ENCODE measurements at regions not wholly inside any gene's neighbourhood (a gene's known extent, or its start where the extent isn't known, plus 50 kb on each side); places are given as distances from the start of the nearest gene placed in this dataset.

GRCh38 chr13:111402441-111402840 lies 82.0 kb downstream of the TEX29 start:
- Mint-ChIP-seq H3K36me3 (ENCODE audit: low read depth) (no peaks in the 10 kb centered on the region), H3K27ac (no peak overlapping the region), H3K27me3 (no peaks in the 10 kb centered on the region), H3K4me1 (no peaks in the 10 kb centered on the region), H3K4me3 (no peak overlapping the region), H3K9me3 (no peaks in the 10 kb centered on the region)
- ChIA-PET POLR2A (no interaction called here), CTCF (no interaction called here)
- TF ChIP-seq CTCF (IDR thresholded peaks at IDR 0.05): no peak
- DNase-seq (no peak), ATAC-seq (ENCODE audit: low read depth) (no peak)
- intact Hi-C loops (cut with micrococcal nuclease): no loop called here

- Mint-ChIP-seq H3K27me3 (no peaks in the 10 kb centered on the region), H3K4me3 (no peak overlapping the region), H3K9me3 (no peaks in the 10 kb centered on the region), H3K27ac (no peak overlapping the region), H3K4me1 (no peaks in the 10 kb centered on the region), H3K36me3 (ENCODE audit: low read depth) (no peaks in the 10 kb centered on the region)
- intact Hi-C loops (cut with micrococcal nuclease): no loop called here
- ATAC-seq (ENCODE audit: low read depth) (no peak), DNase-seq (no peak)
- ChIA-PET POLR2A (no interaction called here), CTCF (no interaction called here)
- no peak for TF ChIP-seq CTCF (IDR thresholded peaks at IDR 0.05)
These were observed 82.8 kb downstream of the TEX29 start for GRCh38 chr13:111403266-111403665.

- intact Hi-C loops (cut with micrococcal nuclease): no loop called here
- no peaks in the 10 kb centered on the region for H3K4me1 Mint-ChIP-seq
- H3K36me3 Mint-ChIP-seq (ENCODE audit: low read depth): no peaks in the 10 kb centered on the region
- ChIA-PET CTCF (no interaction called here), POLR2A (no interaction called here)
- TF ChIP-seq CTCF (IDR thresholded peaks at IDR 0.05): no peak
- H3K27ac Mint-ChIP-seq: no peak overlapping the region
- H3K4me3 Mint-ChIP-seq: no peak overlapping the region
- no peak for DNase-seq
- ATAC-seq (ENCODE audit: low read depth): no peak
- no peaks in the 10 kb centered on the region for H3K27me3 Mint-ChIP-seq
- H3K9me3 Mint-ChIP-seq: no peaks in the 10 kb centered on the region
These were observed 84.3 kb downstream of the TEX29 start for GRCh38 chr13:111404746-111405145.

GRCh38 chr13:111406636-111407035 lies 86.2 kb downstream of the TEX29 start:
- H3K4me3 Mint-ChIP-seq: no peak overlapping the region
- POLR2A ChIA-PET: no interaction called here
- DNase-seq: no peak
- H3K9me3 Mint-ChIP-seq: no peaks in the 10 kb centered on the region
- H3K36me3 Mint-ChIP-seq (ENCODE audit: low read depth): no peaks in the 10 kb centered on the region
- no peak overlapping the region for H3K27ac Mint-ChIP-seq
- no peak for TF ChIP-seq CTCF (IDR thresholded peaks at IDR 0.05)
- no peak for ATAC-seq (ENCODE audit: low read depth)
- CTCF ChIA-PET: no interaction called here
- intact Hi-C loops (cut with micrococcal nuclease): no loop called here
- no peaks in the 10 kb centered on the region for H3K27me3 Mint-ChIP-seq
- no peaks in the 10 kb centered on the region for H3K4me1 Mint-ChIP-seq

GRCh38 chr13:111407381-111408131 lies 87.1 kb downstream of the TEX29 start:
- Mint-ChIP-seq H3K4me1 (no peaks in the 10 kb centered on the region), H3K27ac (no peak overlapping the region), H3K4me3 (no peak overlapping the region), H3K27me3 (peaks cover 6% of the 10 kb centered on the region), H3K36me3 (ENCODE audit: low read depth) (no peaks in the 10 kb centered on the region), H3K9me3 (no peaks in the 10 kb centered on the region)
- ATAC-seq (ENCODE audit: low read depth) (no peak), DNase-seq (no peak)
- TF ChIP-seq CTCF (IDR thresholded peaks at IDR 0.05): no peak
- POLR2A ChIA-PET: no interaction called here
- CTCF ChIA-PET: no interaction called here
- intact Hi-C loops (cut with micrococcal nuclease): no loop called here
